K562 (cell line): ENCODE measurements at regions not wholly inside any gene's neighbourhood (a gene's known extent, or its start where the extent isn't known, plus 50 kb on each side); places are given as distances from the start of the nearest gene placed in this dataset.

ENCODE experiments used
- ATAC-seq: fragments of 200-7000 bp; cut with Tn5 transposase; 3 replicates; pipeline ENCODE4 v1.9.1; 2020; ENCODE audit warnings: moderate library complexity
- BruUV-seq: library from RNA; stranded (reverse); fragments of 400-500 nt; replicated peaks from 2 replicates; lab custom pipeline; 2021; lab: Mats Ljungman, UMichigan
- CTCF ChIA-PET: fragments of 300-600 bp; formaldehyde crosslinking; extraction: SDS; loops from one replicate; lab custom pipeline; 2021; ENCODE audit warnings: low intra/inter-chr PET ratio; lab: Yijun Ruan, JAX
- POLR2A ChIA-PET: fragments of 300-600, 350-650 bp; sonication (Branson Sonifier 250); formaldehyde crosslinking; extraction: SDS; loops from one replicate; lab custom pipeline; 2021; ENCODE audit warnings: antibody characterized with exemption, inconsistent platforms; lab: Yijun Ruan, JAX
- DNase-seq, 4 experiments: peaks; one replicate each; pipeline versions ENCODE4 v3.0.0 to v3.0.0-alpha.2; 2011 to 2018; ENCODE audit warnings: low spot score in 3 of 4, mixed read lengths in 3 of 4; ENCODE audit errors: extremely low read depth in 1 of 4
- FAIRE-seq: peaks from 2 replicates; lab custom pipeline; 2011; peaks lifted over from hg19 to GRCh38; lab: Jason Lieb, UNC
- H2AFZ ChIP-seq: 2 replicates; pipeline ENCODE4 v1.6.0; 2011; ENCODE audit warnings: low read depth, low read length, control low read depth, inconsistent platforms
- H3K27ac ChIP-seq: fragments of 200-600 bp; 3 replicates; pipeline ENCODE4 v1.8.0; 2011; ENCODE audit warnings: low read depth, mild to moderate bottlenecking, control low read depth, inconsistent platforms, low read length, moderate library complexity, mixed read lengths; ENCODE audit errors: extremely low read depth
- H3K27me3 ChIP-seq, 2 experiments: fragments of 300-600 bp in 1 of 2; 2 replicates in 1 of 2; 3 replicates in 1 of 2; pipeline versions ENCODE4 v1.6.0 to v1.8.0; 2011; ENCODE audit warnings: inconsistent platforms in 2 of 2, low read length in 2 of 2, mild to moderate bottlenecking in 1 of 2, mixed read lengths in 1 of 2, moderate library complexity in 1 of 2; ENCODE audit not compliant: control insufficient read depth in 2 of 2, insufficient read depth in 2 of 2
- H3K36me3 ChIP-seq: fragments of 300-600 bp; 3 replicates; pipeline ENCODE4 v1.8.0; 2011; ENCODE audit warnings: mild to moderate bottlenecking, low read length, inconsistent platforms; ENCODE audit not compliant: control insufficient read depth, insufficient read depth
- H3K4me1 ChIP-seq, 2 experiments: fragments of 200-600 bp in 1 of 2; replicated peaks in 1 of 2; 2 replicates in 1 of 2; 3 replicates in 1 of 2; pipeline versions ENCODE4 v1.5.1 to v1.8.0; 2011; ENCODE audit warnings: inconsistent platforms in 2 of 2, low read length in 2 of 2, mild to moderate bottlenecking in 1 of 2, mixed read lengths in 1 of 2, moderate library complexity in 1 of 2; ENCODE audit not compliant: control insufficient read depth in 2 of 2, insufficient read depth in 2 of 2
- H3K4me2 ChIP-seq: 2 replicates; pipeline ENCODE4 v1.6.1; 2011; ENCODE audit warnings: low read length, control low read depth, inconsistent platforms, mixed read lengths; ENCODE audit not compliant: insufficient read depth
- H3K4me3 ChIP-seq: fragments of 200-600 bp; sonication (generic), shearing (Covaris generic); 2 replicates; pipeline ENCODE4 v1.5.1; 2016; ENCODE audit warnings: control low read depth, inconsistent platforms
- H3K79me2 ChIP-seq: fragments of 200-600 bp; 3 replicates; pipeline ENCODE4 v1.8.0; 2011; ENCODE audit warnings: low read length, inconsistent platforms; ENCODE audit not compliant: control insufficient read depth, insufficient read depth
- H3K9ac ChIP-seq, 2 experiments: 2 replicates each; pipeline versions ENCODE4 v1.6.0 to v1.6.1; 2011; ENCODE audit warnings: low read depth in 2 of 2, low read length in 2 of 2, control low read depth in 1 of 2, inconsistent platforms in 1 of 2, mild to moderate bottlenecking in 1 of 2, mixed read lengths in 1 of 2; ENCODE audit not compliant: insufficient read depth in 1 of 2
- H3K9me1 ChIP-seq: one replicate; pipeline ENCODE4 v1.6.0; 2011; ENCODE audit warnings: inconsistent platforms, mild to moderate bottlenecking, low read length, moderate library complexity; ENCODE audit not compliant: control insufficient read depth, insufficient read depth
- H3K9me3 ChIP-seq: replicated peaks from 2 replicates; pipeline ENCODE4 v1.5.1; 2011; ENCODE audit warnings: low read depth, low read length, inconsistent platforms; ENCODE audit not compliant: control insufficient read depth, insufficient read depth
- H4K20me1 ChIP-seq: replicated peaks from 2 replicates; pipeline ENCODE4 v1.6.1; 2011; ENCODE audit warnings: low read length, inconsistent platforms, mixed read lengths; ENCODE audit not compliant: control insufficient read depth, insufficient read depth
- ARID1B ChIP-seq: fragments of 450-650 bp; IDR thresholded peaks from 2 replicates; pipeline ENCODE4 v1.6.1; 2016; ENCODE audit warnings: antibody characterized with exemption, mild to moderate bottlenecking, inconsistent platforms
- C11orf30 ChIP-seq: fragments of 450-650 bp; IDR thresholded peaks from 2 replicates; pipeline ENCODE4 v1.6.1; 2016; ENCODE audit warnings: low read depth, mild to moderate bottlenecking
- MAFF ChIP-seq: IDR thresholded peaks from 2 replicates; pipeline ENCODE4 v1.6.1; 2012; ENCODE audit warnings: low read length, improper control_type of control experiment
- MAFG ChIP-seq: fragments of 450-650 bp; conservative IDR thresholded peaks from 2 replicates; pipeline ENCODE4 v1.6.1; 2016; ENCODE audit warnings: missing genetic modification characterization, missing compliant biosample characterization
- MAFK ChIP-seq: IDR thresholded peaks from 2 replicates; pipeline ENCODE4 v1.6.1; 2011; ENCODE audit warnings: low read length, improper control_type of control experiment
- NFE2 ChIP-seq: IDR thresholded peaks from 2 replicates; pipeline ENCODE4 v1.6.1; 2014; ENCODE audit warnings: antibody characterized with exemption, low read depth
- NFE2L1 ChIP-seq: fragments of 450-650 bp; IDR thresholded peaks from 2 replicates; pipeline ENCODE4 v1.6.1; 2016; ENCODE audit warnings: missing genetic modification characterization, low read depth, mild to moderate bottlenecking, missing compliant biosample characterization, moderate library complexity, borderline replicate concordance
- NFIC ChIP-seq: fragments of 450-650 bp; IDR thresholded peaks from 2 replicates; pipeline ENCODE4 v1.6.1; 2017; ENCODE audit warnings: mild to moderate bottlenecking, inconsistent platforms
- NFIX ChIP-seq: fragments of 250-450 bp; sonication (Bioruptor Pico); IDR thresholded peaks from 2 replicates; pipeline ENCODE4 v1.4.0; 2020; ENCODE audit warnings: low read depth, mild to moderate bottlenecking, moderate library complexity
- PRDM10 ChIP-seq: fragments of 450-650 bp; IDR thresholded peaks from 2 replicates; pipeline ENCODE4 v1.6.1; 2018; ENCODE audit not compliant: partially characterized antibody
- SMAD1 ChIP-seq: fragments of 150-350 bp; IDR thresholded peaks from 2 replicates; pipeline ENCODE4 v1.6.1; 2014; ENCODE audit warnings: low read length, low read depth; ENCODE audit not compliant: partially characterized antibody
- TCFL5 ChIP-seq: fragments of 250-450 bp; sonication (Bioruptor Pico); conservative IDR thresholded peaks from 2 replicates; pipeline ENCODE4 v1.6.1; 2021; ENCODE audit warnings: mild to moderate bottlenecking, moderate library complexity, matching md5 sums
- ZFP36 ChIP-seq: fragments of 150-350 bp; IDR thresholded peaks from 2 replicates; pipeline ENCODE4 v1.6.1; 2018; ENCODE audit warnings: low read length, low read depth; ENCODE audit not compliant: partially characterized antibody
- ZNF316 ChIP-seq: fragments of 450-650 bp; IDR thresholded peaks from 2 replicates; pipeline ENCODE4 v1.6.1; 2016
- ZNF592 ChIP-seq: fragments of 450-650 bp; IDR thresholded peaks from 2 replicates; pipeline ENCODE4 v1.6.1; 2017; ENCODE audit warnings: antibody characterized with exemption, mild to moderate bottlenecking
- WGBS: fragments of 100-300 bp; shearing (Covaris generic); methylation state at CpG from one replicate; pipeline ENCODE4 v1.1.6; 2016; ENCODE audit warnings: low coverage, mixed read lengths; ENCODE audit not compliant: insufficient coverage; ENCODE audit errors: missing lambda C conversion rate; 5-methylcytosine and 5-hydroxymethylcytosine counted together
- in situ Hi-C: fragments of 300-500 bp; cut with MboI; formaldehyde crosslinking; loops from 4 replicates; pipeline ENCODE4 v1.15.0; 2018; ENCODE audit warnings: inconsistent platforms, mixed read lengths
- intact Hi-C: fragments of 100-400 bp; cut with micrococcal nuclease; formaldehyde crosslinking; loops from 2 replicates; pipeline ENCODE4 v1.14.2; 2022

- Histone ChIP-seq H3K79me2 (no peaks in the 10 kb centered on the region), H3K4me3 (no peak overlapping the region), H3K27me3 (no peaks in the 10 kb centered on the region), H2AFZ (peak overlapping the region; percentile 82), H3K9ac (no peak overlapping the region), H3K9me1 (no peaks in the 10 kb centered on the region)
- in situ Hi-C loops = no loop called here
- DNase-seq (peak in 2 of 4 experiments; percentile 7 to 43), FAIRE-seq (no peak)
- 57% methylated on average over 5 of the region's 5 CpGs for WGBS
- no TSS peak for BruUV-seq
- TF ChIP-seq NFE2 (peak; percentile 82), C11orf30 (peak; percentile 85), PRDM10 (peak; percentile 8), NFIC (peak; percentile 91), SMAD1 (no peak), MAFK (peak; percentile 71), ZFP36 (peak; percentile 5), ARID1B (peak; percentile 21; the same call in 1 of the 2 replicates), MAFG (tag) (peak; percentile 87), NFIX (CRISPR knock-in tag) (no peak), ZNF316 (peak; percentile 71), ZNF592 (no peak), MAFF (peak; percentile 78), TCFL5 (CRISPR knock-in tag) (no peak), NFE2L1 (peak; percentile 54; the same call in 1 of the 2 replicates)
- TF ChIP-seq, all 486 proteins: peak for 11
- peak; percentile 67 for ATAC-seq
- H3K36me3 ChIP-seq = no peaks in the 10 kb centered on the region
- no peak overlapping the region; the same call in 2 of the 3 replicates for H3K27ac ChIP-seq
- H4K20me1 ChIP-seq = no peaks in the 10 kb centered on the region
- H3K4me1 ChIP-seq = peaks cover 0 to 8% of the 10 kb centered on the region in 2 experiments; a peak in 3 of 5 replicates
- POLR2A ChIA-PET = no interaction called here
- intact Hi-C loops = no loop called here
- CTCF ChIA-PET = no interaction called here
- 0 out of 2 replicates have a peak overlapping the region, but pooled peaks have one; percentile 25 for H3K4me2 ChIP-seq
- H3K9me3 ChIP-seq = no peaks in the 10 kb centered on the region
Measured at GRCh38 chrX:131923614-131924250, 99.4 kb upstream of the STK26 start.
